ENCODE measurements at regions not wholly inside any gene's neighbourhood (a gene's known extent, or its start where the extent isn't known, plus 50 kb on each side); places are given as distances from the start of the nearest gene placed in this dataset.

- no peak for DNase-seq (ENCODE audit: low read depth)
Measured at GRCh38 chr1:234698686-234699085, 88.7 kb upstream of the IRF2BP2 start.

- no peak for DNase-seq (ENCODE audit: low read depth)
Measured at GRCh38 chr1:234697741-234698140, 87.8 kb upstream of the IRF2BP2 start.

- DNase-seq (ENCODE audit: low read depth): no peak
Measured at GRCh38 chr1:234697015-234697414, 87.0 kb upstream of the IRF2BP2 start.

GRCh38 chr1:234696148-234696576 lies 86.2 kb upstream of the IRF2BP2 start:
- DNase-seq (ENCODE audit: low read depth): no peak

- no peak for DNase-seq (ENCODE audit: low read depth)
Measured at GRCh38 chr1:234694661-234695060, 84.7 kb upstream of the IRF2BP2 start.

GRCh38 chr1:234692966-234693580 lies 83.1 kb upstream of the IRF2BP2 start:
- DNase-seq (ENCODE audit: low read depth): no peak

- DNase-seq (ENCODE audit: low read depth): no peak
Measured at GRCh38 chr1:234691567-234691966, 81.6 kb upstream of the IRF2BP2 start.

- DNase-seq (ENCODE audit: low read depth): no peak
Measured at GRCh38 chr1:234690872-234691271, 80.9 kb upstream of the IRF2BP2 start.

- DNase-seq (ENCODE audit: low read depth): no peak
Measured at GRCh38 chr1:234689236-234689635, 79.3 kb upstream of the IRF2BP2 start.

GRCh38 chr1:234687011-234687410 lies 77.0 kb upstream of the IRF2BP2 start:
- DNase-seq (ENCODE audit: low read depth): no peak

GRCh38 chr1:234686035-234686434 lies 76.1 kb upstream of the IRF2BP2 start:
- DNase-seq (ENCODE audit: low read depth): no peak

GRCh38 chr1:234684856-234685255 lies 74.9 kb upstream of the IRF2BP2 start:
- no peak for DNase-seq (ENCODE audit: low read depth)

- no peak for DNase-seq (ENCODE audit: low read depth)
Measured at GRCh38 chr1:234683861-234684632, 74.1 kb upstream of the IRF2BP2 start.

GRCh38 chr1:234683127-234683860 lies 73.3 kb upstream of the IRF2BP2 start:
- DNase-seq (ENCODE audit: low read depth): no peak

GRCh38 chr1:234681990-234682389 lies 72.0 kb upstream of the IRF2BP2 start:
- no peak for DNase-seq (ENCODE audit: low read depth)

- DNase-seq (ENCODE audit: low read depth): no peak
Measured at GRCh38 chr1:234681065-234681464, 71.1 kb upstream of the IRF2BP2 start.

- no peak for DNase-seq (ENCODE audit: low read depth)
Measured at GRCh38 chr1:234680331-234680904, 70.4 kb upstream of the IRF2BP2 start.

- DNase-seq (ENCODE audit: low read depth): no peak
Measured at GRCh38 chr1:234676103-234676594, 66.2 kb upstream of the IRF2BP2 start.

GRCh38 chr1:234675572-234675971 lies 65.6 kb upstream of the IRF2BP2 start:
- no peak for DNase-seq (ENCODE audit: low read depth)

GRCh38 chr1:234675006-234675405 lies 65.0 kb upstream of the IRF2BP2 start:
- no peak for DNase-seq (ENCODE audit: low read depth)

GRCh38 chr1:234674218-234674815 lies 64.3 kb upstream of the IRF2BP2 start:
- DNase-seq (ENCODE audit: low read depth): no peak

Measured in HS-27A (cell line).